ENCODE measurements at regions not wholly inside any gene's neighbourhood (a gene's known extent, or its start where the extent isn't known, plus 50 kb on each side); places are given as distances from the start of the nearest gene placed in this dataset.

- Histone ChIP-seq H3K4ac (replicated peaks; ENCODE audit: insufficient read length, low read depth, low read length) (no peak overlapping the region), H3K27me3 (replicated peaks in 1 of 4; ENCODE audit: control insufficient read depth in 3 of 4, extremely low read depth in 1 of 4, insufficient read depth in 3 of 4, low read length in 3 of 4) (no peaks in the 10 kb centered on the region), H3K23me2 (ENCODE audit: low read depth, low read length) (no peaks in the 10 kb centered on the region), H3K79me2 (ENCODE audit: control insufficient read depth in 1 of 2, insufficient read depth in 2 of 2, low read length in 2 of 2) (no peaks in the 10 kb centered on the region), H3K18ac (ENCODE audit: extremely low read depth, low read length) (no peak overlapping the region), H3K56ac (replicated peaks; ENCODE audit: insufficient read length, low read depth, low read length) (no peak overlapping the region), H3K36me3 (ENCODE audit: control insufficient read depth in 2 of 4, insufficient read depth in 4 of 4, low read length in 3 of 4) (no peaks in the 10 kb centered on the region), H4K91ac (replicated peaks; ENCODE audit: insufficient read length, low read length) (no peak overlapping the region), H4K20me1 (replicated peaks in 1 of 2; ENCODE audit: control insufficient read depth in 1 of 2, insufficient read depth in 2 of 2, low read length in 2 of 2) (no peaks in the 10 kb centered on the region), H3K4me3 (ENCODE audit: extremely low read depth in 1 of 4, insufficient read depth in 2 of 4, low read depth in 3 of 4, low read length in 4 of 4) (no peak overlapping the region), H2AK5ac (ENCODE audit: low read depth, low read length) (no peak overlapping the region), H2AFZ (ENCODE audit: low read length) (no peak overlapping the region), H3K23ac (ENCODE audit: insufficient read length) (no peak overlapping the region), H2BK20ac (ENCODE audit: low read length) (no peak overlapping the region), H2BK12ac (ENCODE audit: low read depth, low read length) (no peak overlapping the region), H2BK5ac (ENCODE audit: low read depth, low read length) (no peak overlapping the region), H3K27ac (ENCODE audit: low read depth, low read length) (no peak overlapping the region), H3K14ac (ENCODE audit: insufficient read length) (no peak overlapping the region), H3K79me1 (ENCODE audit: low read depth, low read length) (no peaks in the 10 kb centered on the region), H2BK15ac (ENCODE audit: low read length) (no peak overlapping the region), H3K4me2 (ENCODE audit: insufficient read depth in 1 of 2, low read depth in 2 of 2, low read length in 2 of 2) (no peak overlapping the region), H4K5ac (ENCODE audit: insufficient read length, low read depth, low read length) (no peak overlapping the region), H2BK120ac (replicated peaks; ENCODE audit: low read depth, low read length) (no peak overlapping the region), H3K9me3 (ENCODE audit: insufficient read depth in 2 of 2, low read depth in 1 of 2, low read length in 1 of 2) (peaks cover 63 to 96% of the 10 kb centered on the region in 2 experiments), H3K9ac (replicated peaks in 1 of 4; ENCODE audit: extremely low read depth in 1 of 4, low read depth in 3 of 4, low read length in 3 of 4) (no peak overlapping the region), H4K8ac (ENCODE audit: extremely low read depth, insufficient read depth, low read length) (no peak overlapping the region; the same call in 1 of the 2 replicates), H3K4me1 (replicated peaks in 1 of 4; ENCODE audit: control insufficient read depth in 3 of 4, insufficient read depth in 4 of 4, low read length in 3 of 4) (no peaks in the 10 kb centered on the region)
- FAIRE-seq (no peak), DNase-seq (ENCODE audit: low read depth in 1 of 2, low spot score in 2 of 2) (no peak)
- POLR2A ChIA-PET (ENCODE audit: partially characterized antibody): no interaction called here
- CTCF ChIA-PET (ENCODE audit: partially characterized antibody): no interaction called here
- WGBS, 2 experiments (ENCODE audit: extremely low coverage in 1 of 2, insufficient coverage in 1 of 2, insufficient read length in 1 of 2, insufficient replicate concordance in 2 of 2, low coverage in 1 of 2, low lambda C conversion rate in 2 of 2, missing lambda C conversion rate in 1 of 2): 84% methylated on average over 13 of the region's 15 CpGs; no CpG with 5 or more reads in 1 of the 2 experiments
- TF ChIP-seq RXRA (IDR thresholded peaks at IDR 0.05; ENCODE audit: insufficient read depth, low read depth, low read length): no peak
Observed at GRCh38 chr7:57343901-57344622, 105.9 kb upstream of the ZNF716 start.

Data from H1 (cell line).